Activated T-cell treated with anti-CD3 and anti-CD28 coated beads, Interleukin-2, amount 50 U/mL, for 4 hours (primary cell): ENCODE measurements at regions not wholly inside any gene's neighbourhood (a gene's known extent, or its start where the extent isn't known, plus 50 kb on each side); places are given as distances from the start of the nearest gene placed in this dataset.

Experiments
- ATAC-seq, 2 donors: fragments of 200-7000 bp; cut with Tn5 transposase; one replicate each; pipeline ENCODE4 v1.10.0; 2021
- DNase-seq: peaks from one replicate; pipeline ENCODE4 v3.0.0-alpha.2; 2020
- H3K27me3 Mint-ChIP-seq: one replicate; pipeline ENCODE4 v1.8.0; 2021; ENCODE audit warnings: low read depth, mixed read lengths
- H3K36me3 Mint-ChIP-seq: one replicate; pipeline ENCODE4 v1.8.0; 2022; ENCODE audit warnings: mixed read lengths; ENCODE audit not compliant: insufficient read depth
- H3K4me1 Mint-ChIP-seq: one replicate; pipeline ENCODE4 v1.8.0; 2021; ENCODE audit warnings: low read depth, mixed read lengths
- H3K4me3 Mint-ChIP-seq: one replicate; pipeline ENCODE4 v1.8.0; 2021; ENCODE audit warnings: mild to moderate bottlenecking, moderate library complexity, mixed read lengths
- H3K9me3 Mint-ChIP-seq: one replicate; pipeline ENCODE4 v1.8.0; 2021; ENCODE audit warnings: mixed read lengths

- Mint-ChIP-seq H3K9me3 (peaks cover 12% of the 10 kb centered on the region), H3K27me3 (no peaks in the 10 kb centered on the region)
- ATAC-seq = no peak
Observed at GRCh38 chr13:109645831-109646230, 140.6 kb downstream of the IRS2 start.

GRCh38 chr13:109644956-109645355 lies 141.4 kb downstream of the IRS2 start:
- H3K9me3 Mint-ChIP-seq = peaks cover 21% of the 10 kb centered on the region
- no peaks in the 10 kb centered on the region for H3K4me1 Mint-ChIP-seq
- H3K27me3 Mint-ChIP-seq = no peaks in the 10 kb centered on the region
- H3K4me3 Mint-ChIP-seq = no peak overlapping the region
- peaks cover 3% of the 10 kb centered on the region for H3K36me3 Mint-ChIP-seq
- no peak for DNase-seq
- no peak for ATAC-seq

More at GRCh38 chr13:109645831-109646230, 140.6 kb downstream of the IRS2 start:
- Mint-ChIP-seq H3K4me1 (no peaks in the 10 kb centered on the region), H3K4me3 (no peak overlapping the region), H3K36me3 (peaks cover 3% of the 10 kb centered on the region)
- DNase-seq = no peak

- Mint-ChIP-seq H3K9me3 (peaks cover 24% of the 10 kb centered on the region), H3K4me3 (no peak overlapping the region), H3K36me3 (peaks cover 3% of the 10 kb centered on the region), H3K4me1 (no peaks in the 10 kb centered on the region), H3K27me3 (no peaks in the 10 kb centered on the region)
- no peak for DNase-seq
- no peak for ATAC-seq
Observed at GRCh38 chr13:109644069-109644750, 142.2 kb downstream of the IRS2 start.

- ATAC-seq (no peak), DNase-seq (no peak)
- Mint-ChIP-seq H3K4me1 (no peaks in the 10 kb centered on the region), H3K9me3 (peaks cover 30% of the 10 kb centered on the region), H3K27me3 (no peaks in the 10 kb centered on the region), H3K36me3 (peaks cover 3% of the 10 kb centered on the region), H3K4me3 (no peak overlapping the region)
Observed at GRCh38 chr13:109642358-109642757, 144.0 kb downstream of the IRS2 start.

GRCh38 chr13:109636736-109637135 lies 149.6 kb downstream of the IRS2 start:
- H3K4me1 Mint-ChIP-seq = no peaks in the 10 kb centered on the region
- H3K36me3 Mint-ChIP-seq = peaks cover 3% of the 10 kb centered on the region
- H3K9me3 Mint-ChIP-seq = peaks cover 28% of the 10 kb centered on the region
- ATAC-seq (no peak), DNase-seq (no peak)
- peaks cover 3% of the 10 kb centered on the region for H3K27me3 Mint-ChIP-seq
- no peak overlapping the region for H3K4me3 Mint-ChIP-seq

GRCh38 chr13:109631069-109631468 lies 155.3 kb downstream of the IRS2 start:
- Mint-ChIP-seq H3K27me3 (peaks cover 3% of the 10 kb centered on the region), H3K4me3 (no peak overlapping the region), H3K36me3 (no peaks in the 10 kb centered on the region), H3K4me1 (no peaks in the 10 kb centered on the region), H3K9me3 (peaks cover 3% of the 10 kb centered on the region)
- DNase-seq (no peak), ATAC-seq (no peak)

GRCh38 chr13:109630271-109630670 lies 156.1 kb downstream of the IRS2 start:
- Mint-ChIP-seq H3K9me3 (peaks cover 3% of the 10 kb centered on the region), H3K36me3 (no peaks in the 10 kb centered on the region), H3K4me3 (no peak overlapping the region), H3K4me1 (no peaks in the 10 kb centered on the region), H3K27me3 (peaks cover 3% of the 10 kb centered on the region)
- ATAC-seq (no peak), DNase-seq (no peak)

- Mint-ChIP-seq H3K4me1 (no peaks in the 10 kb centered on the region), H3K4me3 (no peak overlapping the region), H3K36me3 (no peaks in the 10 kb centered on the region), H3K27me3 (peaks cover 3% of the 10 kb centered on the region), H3K9me3 (peaks cover 3% of the 10 kb centered on the region)
- ATAC-seq (no peak), DNase-seq (no peak)
Observed at GRCh38 chr13:109629737-109630136, 156.6 kb downstream of the IRS2 start.

GRCh38 chr13:109628251-109628699 lies 158.1 kb downstream of the IRS2 start:
- Mint-ChIP-seq H3K9me3 (peaks cover 3% of the 10 kb centered on the region), H3K36me3 (no peaks in the 10 kb centered on the region), H3K4me1 (no peaks in the 10 kb centered on the region), H3K27me3 (peaks cover 3% of the 10 kb centered on the region), H3K4me3 (no peak overlapping the region)
- no peak for DNase-seq
- ATAC-seq = no peak

- no peak for ATAC-seq
- Mint-ChIP-seq H3K4me3 (no peak overlapping the region), H3K27me3 (no peaks in the 10 kb centered on the region), H3K9me3 (no peaks in the 10 kb centered on the region), H3K36me3 (no peaks in the 10 kb centered on the region), H3K4me1 (no peaks in the 10 kb centered on the region)
- no peak for DNase-seq
Observed at GRCh38 chr13:109627649-109628048, 158.7 kb downstream of the IRS2 start.

GRCh38 chr13:109626386-109627171 lies 159.8 kb downstream of the IRS2 start:
- Mint-ChIP-seq H3K36me3 (no peaks in the 10 kb centered on the region), H3K4me3 (no peak overlapping the region), H3K27me3 (no peaks in the 10 kb centered on the region), H3K4me1 (no peaks in the 10 kb centered on the region), H3K9me3 (no peaks in the 10 kb centered on the region)
- no peak for DNase-seq
- no peak for ATAC-seq

GRCh38 chr13:109625156-109625555 lies 161.2 kb downstream of the IRS2 start:
- no peak overlapping the region for H3K4me3 Mint-ChIP-seq
- DNase-seq = no peak
- H3K9me3 Mint-ChIP-seq = no peaks in the 10 kb centered on the region
- no peaks in the 10 kb centered on the region for H3K4me1 Mint-ChIP-seq
- no peaks in the 10 kb centered on the region for H3K36me3 Mint-ChIP-seq
- no peaks in the 10 kb centered on the region for H3K27me3 Mint-ChIP-seq
- no peak for ATAC-seq

GRCh38 chr13:109622006-109622405 lies 164.4 kb downstream of the IRS2 start:
- no peaks in the 10 kb centered on the region for H3K4me1 Mint-ChIP-seq
- H3K36me3 Mint-ChIP-seq = no peaks in the 10 kb centered on the region
- no peaks in the 10 kb centered on the region for H3K27me3 Mint-ChIP-seq
- ATAC-seq (no peak), DNase-seq (no peak)
- no peaks in the 10 kb centered on the region for H3K9me3 Mint-ChIP-seq
- H3K4me3 Mint-ChIP-seq = no peak overlapping the region

- no peaks in the 10 kb centered on the region for H3K9me3 Mint-ChIP-seq
- no peaks in the 10 kb centered on the region for H3K27me3 Mint-ChIP-seq
- H3K36me3 Mint-ChIP-seq = no peaks in the 10 kb centered on the region
- H3K4me1 Mint-ChIP-seq = no peaks in the 10 kb centered on the region
- no peak overlapping the region for H3K4me3 Mint-ChIP-seq
- DNase-seq (no peak), ATAC-seq (no peak)
Observed at GRCh38 chr13:109615721-109616420, 170.5 kb downstream of the IRS2 start.
